ENCODE measurements at regions not wholly inside any gene's neighbourhood (a gene's known extent, or its start where the extent isn't known, plus 50 kb on each side); places are given as distances from the start of the nearest gene placed in this dataset.

- ATAC-seq (ENCODE audit: low read depth), result no peak
- H3K14ac ChIP-seq (replicated peaks; ENCODE audit: low read depth, low read length), result no peak overlapping the region
Measured at GRCh38 chrX:77347572-77347971, 99.6 kb upstream of the FGF16 start.

More at GRCh38 chrX:77347572-77347971, 99.6 kb upstream of the FGF16 start:
- Histone ChIP-seq H3K27me3 (ENCODE audit: control insufficient read depth, insufficient read depth, low read length) (no peaks in the 10 kb centered on the region), H2BK15ac (ENCODE audit: low read depth, low read length) (no peak overlapping the region), H3K56ac (ENCODE audit: extremely low read depth, insufficient read depth, low read length) (no peak overlapping the region), H4K8ac (ENCODE audit: low read depth in 2 of 2, low read length in 2 of 2) (no peak overlapping the region), H3K4me2 (ENCODE audit: low read depth, low read length) (no peak overlapping the region), H3K9me1 (ENCODE audit: insufficient read depth, low read length) (no peaks in the 10 kb centered on the region), H3K9ac (ENCODE audit: low read depth, low read length) (no peak overlapping the region), H3K18ac (ENCODE audit: low read depth, low read length) (no peak overlapping the region), H3K79me1 (ENCODE audit: low read depth in 1 of 2, low read length in 2 of 2) (no peaks in the 10 kb centered on the region), H2AK9ac (replicated peaks; ENCODE audit: low read depth, low read length, poor library complexity) (no peak overlapping the region), H3K27ac (ENCODE audit: insufficient read depth, low read length) (no peak overlapping the region), H3K36me3 (ENCODE audit: control insufficient read depth, insufficient read depth, low read length) (no peaks in the 10 kb centered on the region), H3K23ac (ENCODE audit: low read depth, low read length) (no peak overlapping the region), H2AFZ (replicated peaks; ENCODE audit: low read length, poor library complexity) (no peak overlapping the region), H3K4me3 (ENCODE audit: insufficient read depth, low read depth, low read length) (no peak overlapping the region), H4K91ac (ENCODE audit: insufficient read depth, low read depth, low read length) (no peak overlapping the region), H2BK120ac (ENCODE audit: low read depth, low read length) (no peak overlapping the region), H2BK5ac (ENCODE audit: low read depth, low read length, poor library complexity, severe bottlenecking) (no peak overlapping the region), H4K5ac (ENCODE audit: low read depth, low read length) (no peak overlapping the region), H2BK20ac (ENCODE audit: low read depth, low read length) (no peak overlapping the region), H3K4ac (ENCODE audit: low read depth, low read length) (no peak overlapping the region), H3K4me1 (ENCODE audit: control insufficient read depth, insufficient read depth, low read length) (no peaks in the 10 kb centered on the region), H4K20me1 (ENCODE audit: insufficient read depth, low read length) (no peaks in the 10 kb centered on the region), H3K9me3 (ENCODE audit: control insufficient read depth, insufficient read depth, low read length) (no peaks in the 10 kb centered on the region), H2AK5ac (ENCODE audit: low read depth, low read length) (no peak overlapping the region)
- dilution Hi-C loops (cut with HindIII; ENCODE audit: low sequenced_read_pairs, unreplicated experiment), result no loop called here
- intact Hi-C loops (cut with micrococcal nuclease), result no loop called here
- no peak for TF ChIP-seq RAD21 (IDR thresholded peaks at IDR 0.05; ENCODE audit: low read length)
- TF ChIP-seq CHD1 (IDR thresholded peaks at IDR 0.05; ENCODE audit: low read depth, low read length), result no peak
- TF ChIP-seq BHLHE40 (IDR thresholded peaks at IDR 0.05; ENCODE audit: low read depth, low read length), result no peak
- TF ChIP-seq NFE2L2 (IDR thresholded peaks at IDR 0.05; ENCODE audit: low read depth, low read length), result no peak
- TF ChIP-seq CTCF (conservative IDR thresholded peaks at IDR 0.05; ENCODE audit: low read depth, low read length), result no peak
- TF ChIP-seq SMC3 (IDR thresholded peaks at IDR 0.05; ENCODE audit: low read depth, low read length), result no peak
- no peak for TF ChIP-seq USF2 (IDR thresholded peaks at IDR 0.05; ENCODE audit: low read depth, low read length)
- no peak for TF ChIP-seq FOS (IDR thresholded peaks at IDR 0.05; ENCODE audit: low read depth, low read length)
- no peak for TF ChIP-seq MXI1 (IDR thresholded peaks at IDR 0.05; ENCODE audit: borderline replicate concordance, low read depth, low read length)
- TF ChIP-seq RCOR1 (IDR thresholded peaks at IDR 0.05; ENCODE audit: insufficient replicate concordance, low read length), result no peak
- no peak for TF ChIP-seq MAFK (IDR thresholded peaks at IDR 0.05; ENCODE audit: low read depth, low read length)
- no peak for TF ChIP-seq CEBPB (IDR thresholded peaks at IDR 0.05; ENCODE audit: low read depth, low read length)
- no peak for TF ChIP-seq POLR2A (IDR thresholded peaks at IDR 0.05; ENCODE audit: low read depth, low read length)
- TF ChIP-seq MAZ (IDR thresholded peaks at IDR 0.05; ENCODE audit: borderline replicate concordance, low read depth, low read length), result no peak
- no peak for TF ChIP-seq ELK1 (IDR thresholded peaks at IDR 0.05; ENCODE audit: borderline replicate concordance, low read depth, low read length)
- no peak for TF ChIP-seq RFX5 (IDR thresholded peaks at IDR 0.05; ENCODE audit: low read depth, low read length)
- in situ Hi-C loops (cut with MboI; ENCODE audit: low sequenced_read_pairs), result no loop called here
- no TSS peak for BruUV-seq (replicated peaks)
- no peak for DNase-seq
- POLR2A ChIA-PET (ENCODE audit: unreplicated experiment), result no interaction called here
- CTCF ChIA-PET, result no interaction called here
- WGBS, 2 experiments (ENCODE audit: extremely low coverage in 2 of 2, insufficient read length in 1 of 2), result no CpG with 5 or more reads among the region's 5 CpGs

Measured in IMR-90 (cell line).